Activated CD8-positive, alpha-beta memory T cell treated with anti-CD3 and anti-CD28 coated beads, Interleukin-2, amount 50 U/mL, for 24 hours (primary cell): ENCODE measurements at regions not wholly inside any gene's neighbourhood (a gene's known extent, or its start where the extent isn't known, plus 50 kb on each side); places are given as distances from the start of the nearest gene placed in this dataset.
"Not testable (repeated sequence)": the region's sequence is repeated elsewhere in the genome, so short reads cannot be mapped to it uniquely, and the experiment has no call there.

Experiments
- DNase-seq: peaks from one replicate; pipeline ENCODE4 v3.0.0-alpha.2; 2020; ENCODE audit errors: extremely low read depth

DNA sequence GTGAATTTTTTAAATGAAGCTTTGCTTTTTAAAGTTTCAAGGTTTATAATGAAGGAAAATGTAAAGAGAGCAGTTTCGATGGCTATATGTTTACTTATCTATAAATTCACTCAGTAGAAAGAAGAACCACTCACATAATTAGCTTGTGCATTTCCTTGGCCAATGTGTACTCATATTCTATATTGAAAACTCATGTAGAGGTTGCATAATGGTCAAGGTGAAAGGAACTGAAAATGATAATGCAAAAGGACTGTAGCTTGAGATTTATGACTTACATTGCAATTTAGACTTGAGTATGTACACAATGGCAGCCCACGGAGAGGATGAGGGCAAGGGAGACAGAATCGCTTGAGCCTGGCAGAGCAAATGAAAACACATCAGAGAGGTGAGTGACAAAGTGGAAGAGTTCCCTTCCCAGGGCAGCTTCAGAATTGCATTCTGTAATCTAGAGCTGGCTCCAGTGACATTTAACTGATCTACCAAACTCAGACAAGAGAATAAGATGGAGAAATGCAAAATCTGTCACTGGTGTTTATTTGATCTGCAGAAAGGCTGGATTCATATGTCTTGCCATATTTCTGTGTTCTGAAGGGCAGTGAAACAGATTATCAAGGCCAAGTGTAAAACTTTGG lies 191.8 kb downstream of the TMEM200A start:
- DNase-seq: no peak

DNA sequence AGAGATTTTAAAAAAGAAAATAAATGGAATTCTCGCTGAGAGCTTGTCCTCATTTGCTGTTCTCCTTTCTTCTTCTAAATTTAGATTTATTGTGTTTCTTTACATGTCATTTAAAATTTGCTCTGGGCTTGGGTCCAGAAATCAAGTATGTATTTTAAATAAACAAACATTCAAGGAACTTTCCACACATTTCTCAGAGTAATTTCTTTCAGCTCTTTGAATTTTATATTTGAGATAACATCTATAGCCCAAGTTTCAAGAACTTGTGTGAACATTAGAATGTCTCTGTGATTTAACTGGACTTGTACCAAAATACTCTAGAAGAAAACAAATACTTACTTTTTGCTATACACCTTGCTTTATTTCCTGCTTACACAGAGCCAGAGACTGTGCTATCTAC lies 192.3 kb downstream of the TMEM200A start:
- DNase-seq: no peak

DNA sequence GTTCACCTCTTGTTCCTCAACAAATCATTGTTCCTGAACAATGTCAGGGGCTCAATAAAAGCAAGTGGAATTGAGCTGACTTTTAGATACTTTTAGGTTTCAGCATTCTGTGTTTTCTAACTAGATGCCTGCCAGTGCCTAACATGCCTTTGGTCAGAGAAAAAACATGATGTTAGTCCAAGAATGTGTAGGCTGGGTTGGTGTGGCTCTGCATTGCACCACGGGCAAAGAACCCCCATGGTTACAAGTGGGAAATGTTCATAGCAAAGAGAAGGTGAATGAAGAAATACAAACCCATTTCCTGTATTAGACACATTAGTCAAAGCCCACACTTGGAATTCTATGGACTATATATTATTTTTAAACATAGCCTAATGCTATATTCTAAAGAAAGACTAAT lies 193.3 kb downstream of the TMEM200A start:
- DNase-seq: no peak

DNA sequence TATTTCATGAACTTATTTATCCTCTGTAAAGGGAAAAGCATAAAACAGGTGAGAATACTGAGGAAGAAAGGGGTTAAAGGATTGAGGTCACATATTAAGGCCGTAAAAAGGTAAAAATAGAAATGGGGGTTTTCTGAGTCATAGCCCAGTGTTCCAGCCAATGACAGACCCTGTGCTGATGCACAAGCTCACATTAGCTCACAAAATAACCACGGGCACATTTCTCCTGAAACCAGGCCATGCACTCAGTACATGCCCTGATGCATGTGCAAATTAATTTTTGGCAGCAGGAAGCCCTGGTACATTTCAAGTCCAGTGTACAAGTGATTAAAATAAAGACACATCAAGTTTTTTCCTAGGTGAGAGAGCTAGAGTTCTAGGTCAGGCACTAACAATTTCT lies 194.4 kb downstream of the TMEM200A start:
- DNase-seq: no peak

DNA sequence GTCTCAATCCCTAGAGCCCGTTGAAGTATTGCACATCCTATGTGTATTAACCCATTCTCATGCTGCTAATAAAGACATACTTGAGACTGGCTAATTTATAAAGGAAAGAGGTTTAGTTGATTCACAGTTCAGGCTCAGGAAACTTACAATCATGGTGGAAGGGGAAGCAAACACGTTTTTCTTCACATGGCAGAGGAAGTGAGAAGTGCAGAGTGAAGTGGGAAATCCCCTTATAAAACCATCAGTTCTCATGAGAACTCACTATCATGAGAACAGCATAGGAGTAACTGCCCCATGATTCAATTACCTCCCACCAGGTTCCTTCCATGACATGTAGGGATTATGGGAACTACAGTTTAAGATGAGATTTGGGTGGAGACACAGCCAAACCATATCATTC lies 195.3 kb downstream of the TMEM200A start:
- not testable (repeated sequence) for DNase-seq

DNA sequence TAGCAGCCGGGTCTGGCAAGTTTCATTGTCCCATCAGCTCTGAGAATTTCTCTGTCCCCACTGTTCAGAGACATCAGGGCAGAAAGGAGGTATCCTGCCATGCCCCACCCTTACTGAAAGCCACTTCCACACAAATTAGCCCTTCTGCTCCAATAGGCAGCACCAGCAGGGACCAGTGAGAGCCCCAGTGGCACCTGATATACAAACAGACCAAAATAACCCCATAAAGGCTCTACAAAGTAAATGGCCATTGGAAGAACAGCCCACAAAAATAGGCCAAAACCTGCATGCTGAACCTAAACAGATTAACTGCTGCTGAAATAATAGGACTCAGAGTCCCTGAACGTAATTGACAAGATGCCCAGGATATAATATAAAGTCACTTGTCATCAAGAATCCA lies 199.9 kb downstream of the TMEM200A start:
- DNase-seq: no peak

DNA sequence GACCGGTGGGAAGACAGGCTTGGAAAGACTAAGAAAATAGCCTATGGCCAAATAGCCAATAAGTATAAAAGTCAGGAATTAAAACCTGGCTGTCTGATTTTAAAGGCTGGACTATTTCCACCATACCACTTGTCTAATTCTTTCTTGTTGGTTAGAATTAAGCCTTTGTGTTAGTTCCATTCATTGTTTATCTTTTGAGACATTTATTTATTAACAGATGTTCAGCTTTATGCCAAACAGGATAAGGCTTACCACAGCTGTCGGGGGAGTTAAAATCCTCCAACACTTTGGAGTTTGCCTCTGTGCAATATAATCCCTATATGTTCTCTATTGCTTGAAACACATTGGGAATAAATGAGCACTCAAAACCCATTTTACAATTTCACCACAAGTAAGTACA lies 208.3 kb downstream of the TMEM200A start:
- DNase-seq: no peak

DNA sequence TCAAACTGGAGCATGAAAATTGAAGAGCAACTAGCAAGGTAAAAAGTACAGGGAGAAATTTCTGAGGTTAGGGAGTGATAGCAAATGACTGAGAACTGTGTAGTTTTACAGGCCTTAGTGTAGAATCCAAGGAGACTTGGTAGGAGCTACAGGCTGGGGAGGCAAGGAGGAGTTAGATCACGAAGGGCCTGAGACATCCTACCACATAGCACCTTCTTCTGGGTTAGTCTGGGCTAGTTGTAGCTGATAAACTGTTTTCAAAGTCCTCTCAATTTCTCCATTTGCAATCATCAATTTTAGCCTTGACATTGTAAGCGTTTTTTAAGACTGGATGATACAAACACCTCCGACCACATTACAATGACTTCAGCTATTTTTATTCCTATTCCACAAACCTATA lies 209.7 kb downstream of the TMEM200A start:
- DNase-seq: no peak

DNA sequence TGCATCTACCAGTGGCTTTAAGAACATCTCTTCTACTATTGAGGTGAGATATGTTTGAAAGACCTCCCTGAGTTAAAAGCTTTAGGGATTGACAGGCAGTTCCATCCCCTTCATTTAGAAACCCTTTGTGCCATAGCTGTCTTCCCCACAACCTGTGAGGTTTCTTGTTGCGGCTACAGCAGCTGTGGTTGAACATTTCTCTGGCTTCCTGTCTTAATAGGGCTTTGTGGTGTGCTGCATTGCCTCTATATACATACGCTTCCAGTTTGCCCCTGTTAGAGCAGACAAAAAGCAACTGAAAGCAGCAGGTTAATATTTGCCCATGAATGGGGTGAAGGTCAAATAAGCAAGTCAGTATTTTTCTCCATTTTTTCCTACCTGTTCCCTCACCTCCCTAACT lies 210.2 kb downstream of the TMEM200A start:
- peak; percentile 17 for DNase-seq

DNA sequence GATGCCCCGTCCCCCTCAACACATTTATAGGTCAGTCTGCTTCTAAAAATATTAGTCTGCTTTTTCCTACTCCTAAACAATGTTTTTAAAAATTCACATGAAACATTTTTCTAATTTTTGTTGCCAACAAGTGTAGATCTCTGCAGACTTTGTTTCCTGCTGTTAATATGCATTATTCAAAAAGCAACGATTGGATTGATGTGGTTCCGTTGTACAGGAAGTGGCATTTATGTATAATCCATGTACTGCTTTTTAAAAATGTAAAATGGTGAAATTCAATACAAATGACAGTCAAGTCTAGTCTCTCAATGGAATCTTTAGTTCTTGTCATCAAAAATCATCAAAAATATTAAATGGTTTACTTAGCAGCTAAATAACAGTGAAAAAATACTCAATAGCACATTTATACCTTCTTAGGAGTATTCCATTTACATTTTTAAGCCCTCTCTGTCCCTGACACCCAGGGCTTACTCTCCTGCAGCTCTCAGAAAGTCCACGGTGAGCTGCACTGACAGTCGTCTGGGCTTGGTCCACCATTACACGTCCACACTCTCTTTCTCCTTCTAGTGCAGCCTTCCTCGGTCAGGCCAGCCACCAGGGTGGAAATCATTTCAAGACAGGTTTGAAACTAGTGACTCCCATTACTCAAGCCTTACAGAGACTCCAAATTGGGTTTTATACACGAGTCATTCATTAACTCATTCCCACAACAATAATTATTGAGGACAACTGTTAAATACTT lies 211.5 kb downstream of the TMEM200A start:
- no peak for DNase-seq

DNA sequence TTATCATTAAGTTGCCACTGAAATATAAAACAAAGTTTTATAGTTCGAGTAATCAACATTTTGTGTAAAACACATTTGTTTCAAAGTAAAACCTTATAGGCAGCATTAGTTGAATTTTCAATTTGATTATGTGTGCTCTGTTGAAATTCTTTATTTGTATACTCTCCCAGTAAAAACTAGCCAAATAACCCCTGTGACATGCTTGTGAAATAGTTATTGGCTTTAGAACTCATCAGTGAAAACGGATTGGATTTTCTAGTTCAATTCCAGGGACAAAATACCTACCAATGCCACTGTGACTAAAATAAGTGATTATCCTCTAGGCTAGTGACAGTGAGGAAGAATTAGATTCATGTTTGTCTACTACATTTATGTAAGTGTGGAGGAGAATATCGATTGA lies 212.9 kb downstream of the TMEM200A start:
- DNase-seq: no peak

DNA sequence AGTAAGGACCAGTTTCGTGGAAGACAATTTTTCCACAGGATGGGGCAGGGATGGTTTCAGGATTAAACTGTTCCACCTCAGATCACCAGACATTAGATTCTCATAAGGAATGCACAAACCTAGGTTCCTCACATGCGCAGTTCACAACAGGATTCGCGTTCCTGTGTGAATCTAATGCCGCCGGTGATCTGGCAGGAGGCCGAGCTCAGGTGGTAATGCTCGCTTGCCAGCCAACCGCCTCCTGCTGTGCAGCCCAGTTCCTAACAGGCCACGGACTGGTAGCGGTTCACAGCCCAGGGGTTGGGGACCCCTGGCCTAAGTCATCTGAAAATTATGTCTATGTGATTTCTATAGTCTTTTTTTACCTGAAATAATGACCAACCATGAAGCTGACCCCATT lies 217.5 kb downstream of the TMEM200A start:
- DNase-seq: no peak

DNA sequence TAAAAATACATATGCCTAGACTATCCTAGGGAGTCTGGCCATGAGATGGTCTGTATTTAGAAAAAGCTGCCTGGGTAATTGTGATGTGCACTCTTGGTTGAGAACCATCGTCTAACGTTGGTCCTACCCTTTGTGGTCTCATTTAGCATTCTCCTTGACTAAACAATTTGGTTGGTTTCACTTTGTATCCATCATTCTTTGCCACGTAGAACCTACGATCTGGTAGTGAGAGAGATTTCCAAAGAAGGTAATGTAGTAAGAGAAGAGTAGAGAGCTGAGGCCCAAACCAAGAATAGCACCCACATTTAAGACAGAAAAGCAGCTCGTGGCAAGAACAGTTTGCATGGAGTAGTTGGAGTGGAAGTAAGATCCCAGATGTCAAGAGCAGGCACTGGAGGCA lies 219.8 kb downstream of the TMEM200A start:
- DNase-seq: no peak

DNA sequence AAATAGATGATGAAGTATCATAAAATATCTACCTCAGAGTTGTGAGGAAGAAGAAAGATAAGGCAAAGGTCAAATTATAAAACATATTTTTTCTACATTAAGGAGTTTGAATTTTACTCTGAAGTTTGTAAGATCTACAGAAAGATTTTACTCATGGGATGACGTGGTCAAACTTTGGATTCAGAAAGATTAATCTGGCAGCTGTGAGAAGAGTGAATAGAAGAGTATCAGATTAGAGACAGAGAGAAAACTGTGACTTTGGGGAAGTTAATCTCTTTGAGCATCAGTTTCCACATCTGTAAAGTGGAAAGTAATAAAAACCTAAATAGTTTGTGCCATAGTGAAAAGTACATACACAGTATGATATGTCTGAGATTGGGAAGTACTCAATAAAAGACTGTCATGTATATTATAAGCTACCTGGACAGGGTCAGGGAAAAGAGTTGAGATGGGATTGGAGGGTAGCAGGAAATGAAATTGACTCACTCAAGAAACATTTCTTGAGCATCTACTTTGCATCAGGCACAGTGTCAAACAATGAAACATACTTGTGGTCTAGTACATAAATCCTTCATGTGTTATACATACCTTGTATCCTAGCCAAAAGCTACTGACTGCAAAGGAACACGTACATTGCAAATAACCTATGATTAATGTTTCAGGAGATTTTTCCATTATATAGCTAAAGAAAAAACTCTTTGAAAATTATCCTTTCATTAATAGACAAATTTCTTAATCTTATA lies 222.1 kb downstream of the TMEM200A start:
- no peak for DNase-seq

DNA sequence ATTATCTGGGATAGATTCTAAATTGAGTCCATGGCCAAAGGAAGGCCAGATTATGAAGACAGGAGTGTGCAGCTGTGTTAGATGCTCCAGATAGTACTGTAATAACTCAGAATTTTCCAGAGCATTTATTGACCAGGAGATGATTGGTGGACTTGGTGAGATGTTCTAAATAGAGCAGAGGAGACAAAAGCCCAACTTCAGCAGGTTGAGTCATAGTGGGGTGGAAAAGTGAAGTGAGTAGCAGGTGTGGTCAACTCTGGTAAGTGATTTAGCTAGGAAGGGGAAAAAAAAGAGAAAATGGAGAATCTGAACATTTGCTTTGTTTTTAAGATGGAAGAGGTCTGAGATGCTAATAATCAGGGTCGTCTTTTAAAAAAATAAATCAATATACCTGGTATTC lies 227.4 kb downstream of the TMEM200A start:
- no peak for DNase-seq

DNA sequence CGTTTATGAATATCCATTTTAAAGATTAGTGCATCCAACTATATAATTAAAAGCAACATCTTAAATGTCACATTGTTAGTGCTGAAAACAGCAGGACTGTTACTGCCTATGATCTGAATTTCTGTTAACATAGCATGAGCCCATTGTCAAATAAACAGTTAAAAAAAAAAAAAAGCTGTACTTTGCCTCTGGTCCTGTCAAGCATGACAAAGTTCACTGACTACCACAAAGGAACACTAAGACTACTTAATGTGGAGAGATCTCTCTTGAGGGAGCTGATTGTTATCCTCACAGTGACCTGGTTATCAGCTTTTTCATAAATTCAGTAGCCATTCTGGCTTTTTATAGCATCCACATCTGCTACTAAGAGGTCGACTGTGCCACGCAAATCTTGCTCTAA lies 228.1 kb downstream of the TMEM200A start:
- DNase-seq: no peak

DNA sequence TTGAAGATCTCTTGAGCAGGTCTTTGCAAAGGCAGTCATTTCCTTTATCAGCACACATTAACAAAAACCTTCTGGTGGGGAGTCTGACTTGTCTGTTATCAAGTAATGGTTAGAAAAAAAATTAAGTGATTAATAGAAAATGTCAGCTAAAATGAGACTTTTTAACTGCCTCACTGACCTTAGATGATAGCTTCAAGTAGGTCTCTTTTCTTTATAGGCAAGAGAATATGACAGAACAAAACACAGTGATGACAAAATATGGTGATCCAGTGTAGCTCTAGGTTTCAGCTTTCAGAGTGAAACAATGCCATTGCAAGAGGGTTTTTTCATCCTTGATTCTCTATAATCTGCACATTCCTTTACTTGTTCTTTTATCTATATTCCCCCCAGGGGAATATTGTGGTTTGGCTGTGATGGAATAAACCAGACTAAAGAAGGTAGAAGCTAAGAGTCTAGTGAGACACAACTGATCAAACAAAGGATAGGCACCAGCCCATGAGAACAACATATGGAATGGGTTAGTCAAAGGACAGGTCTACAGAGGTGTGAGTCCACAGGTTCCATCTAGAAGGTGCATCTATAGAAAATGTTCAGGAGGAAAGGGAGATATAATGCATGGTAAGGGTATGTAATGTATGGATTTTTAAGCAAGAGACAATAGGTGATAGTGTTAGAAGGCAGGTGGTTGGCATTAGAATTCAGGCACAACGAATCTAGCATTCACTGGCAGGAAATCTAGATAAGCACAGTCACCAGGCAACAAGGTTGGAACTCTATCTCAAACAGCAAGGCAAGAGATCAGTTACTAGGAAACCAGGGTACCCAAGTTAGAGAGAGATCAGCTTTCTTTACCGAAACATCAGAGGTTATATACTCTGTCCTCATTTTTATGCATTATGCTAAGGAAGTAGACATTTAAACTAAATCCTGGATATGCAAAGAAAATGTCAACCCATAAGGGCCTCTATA lies 228.9 kb upstream of the SMLR1 start:
- no peak for DNase-seq

DNA sequence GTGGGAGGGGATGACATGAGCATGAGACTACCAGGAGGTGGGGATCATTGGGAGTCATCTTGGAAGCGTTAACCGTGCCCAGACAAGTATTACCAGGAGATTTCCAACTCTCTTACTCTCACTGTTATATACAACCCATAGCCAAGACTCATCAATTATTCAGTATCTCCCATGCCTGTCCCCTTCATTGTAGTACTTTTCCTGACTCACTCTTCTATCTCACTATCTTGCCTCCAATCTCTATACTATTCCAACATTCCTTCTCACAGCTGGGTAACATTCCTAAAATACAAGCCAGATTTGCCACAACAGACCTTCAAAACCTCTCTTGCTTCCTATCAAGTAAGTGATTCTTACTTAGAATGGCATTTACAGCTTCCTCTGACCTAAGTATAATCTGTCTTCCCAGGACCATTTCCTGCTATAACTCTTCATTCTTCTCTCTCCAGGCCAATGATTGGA lies 226.3 kb upstream of the SMLR1 start:
- no peak for DNase-seq

DNA sequence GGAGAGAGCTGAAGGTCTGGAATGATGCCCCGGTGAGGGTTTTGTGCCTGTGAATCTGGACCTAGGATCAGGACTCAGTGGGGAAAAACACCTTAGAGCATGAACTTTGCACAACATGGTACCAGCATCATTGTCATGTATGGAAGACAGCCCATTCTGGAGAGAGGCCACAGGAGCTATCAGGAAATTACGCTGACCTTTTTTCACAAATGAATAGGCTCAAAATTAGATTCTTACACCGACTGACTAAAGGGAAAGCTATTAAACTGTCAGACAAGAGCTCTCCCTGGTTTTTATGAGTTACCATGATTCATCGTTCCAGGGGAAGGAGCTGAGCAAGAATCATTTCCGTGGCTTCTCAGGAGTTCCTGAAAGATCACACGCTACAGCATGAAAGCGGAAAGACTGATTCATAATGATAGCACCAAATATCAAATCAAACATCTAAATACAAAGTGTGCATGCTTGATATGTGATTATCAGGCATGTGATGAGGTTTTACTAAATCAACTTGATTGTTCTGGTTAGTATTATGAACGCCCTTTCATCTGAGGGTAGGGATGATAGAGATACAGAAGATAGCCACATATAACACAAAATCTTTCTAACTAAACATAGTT lies 224.9 kb upstream of the SMLR1 start:
- no peak for DNase-seq

DNA sequence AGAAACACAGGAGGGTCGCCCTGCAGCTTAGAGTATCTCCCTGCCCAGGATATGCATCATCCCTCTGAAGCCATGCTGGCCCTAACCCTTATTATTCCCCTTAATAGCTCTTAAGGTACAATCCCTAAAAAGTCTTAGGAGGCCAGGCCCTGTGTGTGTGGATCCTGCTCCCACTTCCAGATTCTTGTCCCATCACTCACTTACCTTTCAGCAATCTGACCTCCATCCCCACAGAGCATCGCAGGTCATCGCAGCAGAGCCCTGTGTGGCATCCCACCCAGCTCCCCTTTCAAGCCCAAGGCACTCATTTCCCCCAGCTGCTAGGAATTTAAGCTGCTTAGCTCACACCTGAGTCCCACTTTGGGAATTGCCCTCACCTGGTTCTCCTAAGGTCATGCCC lies 223.8 kb upstream of the SMLR1 start:
- DNase-seq: no peak

DNA sequence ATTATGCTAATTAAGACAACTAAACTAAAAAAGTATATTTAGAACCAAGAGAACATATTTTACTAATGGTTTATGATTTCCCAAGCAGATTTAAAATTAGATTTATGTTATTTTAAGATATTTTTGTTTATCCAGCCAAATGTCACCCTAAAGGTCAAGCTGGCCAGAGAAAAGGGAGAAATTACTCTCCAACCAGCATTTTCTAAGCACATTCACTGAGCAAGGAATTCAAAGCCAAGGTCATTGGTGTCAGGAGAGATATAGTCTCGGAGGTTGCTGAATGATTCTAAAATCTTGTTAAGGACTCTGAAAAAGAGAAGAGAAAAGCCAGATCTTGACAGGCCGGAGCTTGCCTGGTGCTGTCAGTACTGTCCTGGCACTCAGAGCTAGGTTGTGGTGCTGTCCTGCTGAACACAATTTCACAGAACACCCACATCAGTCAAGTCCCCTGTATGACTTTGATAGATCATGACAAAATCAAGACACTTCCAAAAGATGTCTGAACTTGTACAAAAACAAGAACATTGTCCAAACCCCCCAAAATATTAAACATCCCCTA lies 222.3 kb upstream of the SMLR1 start:
- DNase-seq: no peak
